Prostate gland (tissue), 2 donors: ENCODE measurements at regions not wholly inside any gene's neighbourhood (a gene's known extent, or its start where the extent isn't known, plus 50 kb on each side); places are given as distances from the start of the nearest gene placed in this dataset.

Source experiments
- POLR2A ChIP-seq: fragments of 450-650 bp; IDR thresholded peaks from one replicate; pipeline ENCODE4 v1.6.1; 2016; ENCODE audit warnings: antibody characterized with exemption, mild to moderate bottlenecking
- TF ChIP-seq, protein P1 (sequence below), 4 experiments: fragments of 200-600 bp in 2 of 4; fragments of 450-650 bp in 2 of 4; sonication (generic) in 2 of 4; IDR thresholded peaks; 1 replicate in 3 of 4; 2 replicates in 1 of 4; pipeline ENCODE4 v1.5.1; 2016 to 2019; ENCODE audit warnings: antibody characterized with exemption in 4 of 4, mild to moderate bottlenecking in 2 of 4, moderate library complexity in 2 of 4

DNA sequence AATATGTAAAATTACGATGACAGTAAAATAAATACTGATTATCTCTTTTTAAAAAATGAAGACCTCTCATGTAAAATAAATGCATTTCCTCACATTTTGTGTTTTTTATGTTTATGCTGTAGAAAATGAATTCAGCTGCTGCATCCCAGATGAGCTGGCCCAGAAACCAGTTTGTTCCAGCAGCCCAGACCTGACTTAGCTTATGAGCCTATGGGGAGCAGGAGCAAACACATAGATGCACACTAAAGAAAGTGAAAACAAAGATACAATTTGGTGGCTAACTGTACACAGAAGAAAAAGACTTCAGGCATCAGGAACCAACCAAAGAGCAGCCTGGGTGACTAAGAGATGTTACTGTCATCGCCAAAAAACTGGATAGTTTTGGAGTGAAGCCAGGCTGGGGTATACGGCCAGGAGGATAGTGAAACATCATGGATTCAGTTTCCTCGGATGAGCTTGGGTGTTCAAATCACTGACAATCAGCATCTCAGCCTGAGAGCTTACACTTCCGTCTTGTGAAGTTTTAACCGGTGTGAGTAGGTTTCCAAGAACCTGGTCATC is 113.9 kb upstream of the BACE2 start:
- TF ChIP-seq, protein P1, sequence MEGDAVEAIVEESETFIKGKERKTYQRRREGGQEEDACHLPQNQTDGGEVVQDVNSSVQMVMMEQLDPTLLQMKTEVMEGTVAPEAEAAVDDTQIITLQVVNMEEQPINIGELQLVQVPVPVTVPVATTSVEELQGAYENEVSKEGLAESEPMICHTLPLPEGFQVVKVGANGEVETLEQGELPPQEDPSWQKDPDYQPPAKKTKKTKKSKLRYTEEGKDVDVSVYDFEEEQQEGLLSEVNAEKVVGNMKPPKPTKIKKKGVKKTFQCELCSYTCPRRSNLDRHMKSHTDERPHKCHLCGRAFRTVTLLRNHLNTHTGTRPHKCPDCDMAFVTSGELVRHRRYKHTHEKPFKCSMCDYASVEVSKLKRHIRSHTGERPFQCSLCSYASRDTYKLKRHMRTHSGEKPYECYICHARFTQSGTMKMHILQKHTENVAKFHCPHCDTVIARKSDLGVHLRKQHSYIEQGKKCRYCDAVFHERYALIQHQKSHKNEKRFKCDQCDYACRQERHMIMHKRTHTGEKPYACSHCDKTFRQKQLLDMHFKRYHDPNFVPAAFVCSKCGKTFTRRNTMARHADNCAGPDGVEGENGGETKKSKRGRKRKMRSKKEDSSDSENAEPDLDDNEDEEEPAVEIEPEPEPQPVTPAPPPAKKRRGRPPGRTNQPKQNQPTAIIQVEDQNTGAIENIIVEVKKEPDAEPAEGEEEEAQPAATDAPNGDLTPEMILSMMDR (IDR thresholded peaks at IDR 0.05): no peak
- no peak for TF ChIP-seq POLR2A
